ENCODE measurements at regions not wholly inside any gene's neighbourhood (a gene's known extent, or its start where the extent isn't known, plus 50 kb on each side); places are given as distances from the start of the nearest gene placed in this dataset.
"Not testable (repeated sequence)": the region's sequence is repeated elsewhere in the genome, so short reads cannot be mapped to it uniquely, and the experiment has no call there.

DNA sequence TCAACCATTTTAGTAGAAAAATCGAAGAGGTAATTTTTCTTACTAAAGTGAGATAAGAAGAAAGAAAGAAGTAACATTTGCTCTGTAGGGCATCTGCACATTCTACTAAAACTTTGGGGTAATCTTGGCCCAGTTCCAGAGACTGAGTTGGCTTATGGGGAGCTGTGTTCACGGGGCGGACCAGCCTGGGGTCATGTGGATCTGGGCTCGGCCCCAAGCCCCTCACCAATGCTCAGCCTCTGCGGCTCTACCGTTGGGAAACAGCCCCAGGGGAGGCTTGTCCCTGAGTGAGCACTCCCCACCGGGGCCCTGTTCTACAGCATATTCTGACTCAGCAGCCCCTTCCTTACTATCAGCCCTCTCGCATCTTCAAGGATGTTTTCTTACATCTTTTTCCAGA is 132.3 kb downstream of the RTP5 start:
- DNase-seq, result no peak
- Histone ChIP-seq H3K27me3 (replicated peaks; ENCODE audit: control insufficient read depth, insufficient read depth, low read length, poor library complexity, severe bottlenecking) (no peaks in the 10 kb centered on the region), H3K36me3 (ENCODE audit: control insufficient read depth, insufficient read depth, low read length) (no peaks in the 10 kb centered on the region), H3K27ac (ENCODE audit: insufficient read depth, low read length, poor library complexity, severe bottlenecking) (no peak overlapping the region), H3K4me3 (ENCODE audit: insufficient read depth, low read depth, low read length, poor library complexity, severe bottlenecking) (no peak overlapping the region), H3K9me3 (ENCODE audit: control insufficient read depth, low read length) (no peaks in the 10 kb centered on the region), H3K4me1 (ENCODE audit: control insufficient read depth, insufficient read depth, low read length, poor library complexity, severe bottlenecking) (no peaks in the 10 kb centered on the region)

DNA sequence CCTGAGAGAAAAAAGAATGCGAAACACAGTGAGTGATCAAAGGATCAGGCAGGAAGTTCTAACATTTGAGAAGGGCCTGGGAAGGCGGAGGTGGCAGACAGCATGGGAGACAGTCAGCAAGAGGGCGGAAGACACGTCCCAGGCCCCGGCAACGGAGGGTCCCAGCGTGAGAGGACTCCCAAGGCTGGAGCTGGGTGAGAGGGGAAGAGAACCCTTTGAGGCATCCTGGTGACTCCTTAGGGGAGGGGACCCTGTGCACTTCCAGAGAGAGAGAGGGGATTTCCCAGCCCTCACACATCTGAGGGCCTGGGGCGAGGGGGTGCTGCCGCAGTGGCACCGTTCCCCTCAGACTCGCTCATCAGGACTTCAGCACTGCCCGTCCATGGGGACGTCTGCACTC is 133.4 kb downstream of the RTP5 start:
- DNase-seq, result no peak
- Histone ChIP-seq H3K36me3 (ENCODE audit: control insufficient read depth, insufficient read depth, low read length) (no peaks in the 10 kb centered on the region), H3K9me3 (ENCODE audit: control insufficient read depth, low read length) (no peaks in the 10 kb centered on the region), H3K4me1 (ENCODE audit: control insufficient read depth, insufficient read depth, low read length, poor library complexity, severe bottlenecking) (no peaks in the 10 kb centered on the region), H3K27me3 (replicated peaks; ENCODE audit: control insufficient read depth, insufficient read depth, low read length, poor library complexity, severe bottlenecking) (no peaks in the 10 kb centered on the region), H3K4me3 (ENCODE audit: insufficient read depth, low read depth, low read length, poor library complexity, severe bottlenecking) (no peak overlapping the region), H3K27ac (ENCODE audit: insufficient read depth, low read length, poor library complexity, severe bottlenecking) (no peak overlapping the region)

DNA sequence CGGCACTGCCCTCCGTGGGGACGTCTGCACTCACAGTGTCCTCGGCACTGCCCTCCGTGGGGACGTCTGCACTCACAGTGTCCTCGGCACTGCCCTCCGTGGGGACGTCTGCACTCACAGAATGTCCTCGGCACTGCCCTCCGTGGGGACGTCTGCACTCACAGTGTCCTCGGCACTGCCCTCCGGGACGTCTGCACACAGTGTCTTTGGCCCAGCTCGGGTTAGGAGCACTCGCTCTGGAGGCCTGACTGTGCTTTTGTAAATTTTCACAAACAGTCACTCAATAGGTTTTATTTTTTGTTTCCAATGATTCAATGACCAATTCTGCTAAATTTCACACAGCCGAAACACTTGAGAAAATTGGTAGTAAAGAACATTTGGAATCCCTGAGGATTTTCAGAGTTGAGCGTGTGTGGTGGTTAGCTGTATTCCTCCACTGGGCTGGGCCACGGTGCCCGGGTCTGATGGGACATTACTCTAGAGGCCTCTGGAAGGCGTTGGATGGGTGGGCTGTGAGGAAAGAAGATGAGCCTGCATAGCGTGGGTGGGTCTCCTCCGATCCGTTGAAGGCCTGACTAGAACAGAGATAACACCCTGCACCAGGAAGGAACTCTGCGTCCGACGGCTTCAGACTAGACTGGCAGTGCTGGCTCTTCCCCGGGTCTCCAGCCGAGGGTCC is 134.8 kb downstream of the RTP5 start:
- Histone ChIP-seq H3K27ac (ENCODE audit: insufficient read depth, low read length, poor library complexity, severe bottlenecking) (no peak overlapping the region), H3K27me3 (replicated peaks; ENCODE audit: control insufficient read depth, insufficient read depth, low read length, poor library complexity, severe bottlenecking) (no peaks in the 10 kb centered on the region), H3K4me3 (ENCODE audit: insufficient read depth, low read depth, low read length, poor library complexity, severe bottlenecking) (no peak overlapping the region), H3K36me3 (ENCODE audit: control insufficient read depth, insufficient read depth, low read length) (no peaks in the 10 kb centered on the region), H3K9me3 (ENCODE audit: control insufficient read depth, low read length) (no peaks in the 10 kb centered on the region), H3K4me1 (ENCODE audit: control insufficient read depth, insufficient read depth, low read length, poor library complexity, severe bottlenecking) (no peaks in the 10 kb centered on the region)
- DNase-seq, result no peak

DNA sequence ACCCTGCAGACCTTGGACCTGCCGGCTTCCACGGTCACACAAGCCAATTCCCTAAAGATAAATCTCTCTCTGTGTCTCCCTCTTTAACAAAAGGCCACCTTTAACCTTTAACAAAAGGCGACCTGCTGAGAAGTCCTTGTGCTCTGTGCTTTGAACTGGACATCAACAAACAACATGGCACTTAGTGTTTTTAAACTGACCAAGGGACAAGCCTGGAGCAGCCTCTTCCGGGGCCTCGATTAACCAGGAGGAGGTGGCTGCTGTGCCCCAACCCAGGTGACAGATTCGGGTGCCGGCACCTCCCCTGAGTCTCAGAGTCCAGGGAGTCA is 135.3 kb downstream of the RTP5 start:
- Histone ChIP-seq H3K36me3 (ENCODE audit: control insufficient read depth, insufficient read depth, low read length) (no peaks in the 10 kb centered on the region), H3K27me3 (replicated peaks; ENCODE audit: control insufficient read depth, insufficient read depth, low read length, poor library complexity, severe bottlenecking) (no peaks in the 10 kb centered on the region), H3K27ac (ENCODE audit: insufficient read depth, low read length, poor library complexity, severe bottlenecking) (no peak overlapping the region), H3K4me3 (ENCODE audit: insufficient read depth, low read depth, low read length, poor library complexity, severe bottlenecking) (no peak overlapping the region), H3K4me1 (ENCODE audit: control insufficient read depth, insufficient read depth, low read length, poor library complexity, severe bottlenecking) (no peaks in the 10 kb centered on the region), H3K9me3 (ENCODE audit: control insufficient read depth, low read length) (no peaks in the 10 kb centered on the region)
- DNase-seq, result no peak

DNA sequence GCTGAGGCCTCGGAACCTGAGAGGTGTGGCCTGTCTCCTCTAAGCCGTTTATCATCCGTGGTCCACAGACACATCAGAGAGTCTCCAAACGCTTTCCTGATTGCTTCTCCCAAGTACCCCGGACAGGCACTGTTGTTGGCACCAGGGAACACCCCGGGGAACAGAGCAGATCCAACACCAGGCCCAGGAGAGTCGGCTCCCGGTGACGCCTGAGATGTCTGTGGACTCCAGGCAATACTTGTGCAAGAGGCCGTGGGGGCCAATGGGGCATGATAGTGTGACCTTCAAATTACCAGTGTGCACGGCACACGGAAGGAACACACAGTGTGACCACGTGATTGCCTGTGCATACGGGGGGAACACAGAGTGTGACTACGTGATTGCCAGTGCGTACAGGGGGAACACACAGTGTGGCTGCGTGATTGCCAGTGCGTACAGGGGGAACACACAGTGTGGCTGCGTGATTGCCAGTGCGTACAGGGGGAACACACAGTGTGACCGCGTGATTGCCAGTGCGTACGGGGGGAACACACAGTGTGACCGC is 136.6 kb downstream of the RTP5 start:
- H3K27me3 ChIP-seq (replicated peaks; ENCODE audit: control insufficient read depth, insufficient read depth, low read length, poor library complexity, severe bottlenecking); H3K4me1 ChIP-seq (ENCODE audit: control insufficient read depth, insufficient read depth, low read length, poor library complexity, severe bottlenecking); H3K9me3 ChIP-seq (ENCODE audit: control insufficient read depth, low read length); H3K36me3 ChIP-seq (ENCODE audit: control insufficient read depth, insufficient read depth, low read length); DNase-seq; H3K27ac ChIP-seq (ENCODE audit: insufficient read depth, low read length, poor library complexity, severe bottlenecking); H3K4me3 ChIP-seq (ENCODE audit: insufficient read depth, low read depth, low read length, poor library complexity, severe bottlenecking): not testable (repeated sequence)

DNA sequence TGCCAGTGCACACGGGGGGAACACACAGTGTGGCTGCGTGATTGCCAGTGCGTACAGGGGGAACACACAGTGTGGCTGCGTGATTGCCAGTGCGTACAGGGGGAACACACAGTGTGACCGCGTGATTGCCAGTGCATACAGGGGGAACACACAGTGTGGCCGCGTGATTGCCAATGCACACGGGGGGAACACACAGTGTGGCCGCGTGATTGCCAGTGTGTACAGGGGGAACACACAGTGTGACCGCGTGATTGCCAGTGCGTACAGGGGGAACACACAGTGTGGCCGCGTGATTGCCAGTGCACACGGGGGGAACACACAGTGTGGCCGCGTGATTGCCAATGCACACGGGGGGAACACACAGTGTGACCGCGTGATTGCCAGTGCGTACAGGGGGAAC is 139.4 kb downstream of the RTP5 start:
- DNase-seq; H3K36me3 ChIP-seq (ENCODE audit: control insufficient read depth, insufficient read depth, low read length); H3K4me1 ChIP-seq (ENCODE audit: control insufficient read depth, insufficient read depth, low read length, poor library complexity, severe bottlenecking); H3K9me3 ChIP-seq (ENCODE audit: control insufficient read depth, low read length); H3K27ac ChIP-seq (ENCODE audit: insufficient read depth, low read length, poor library complexity, severe bottlenecking); H3K27me3 ChIP-seq (replicated peaks; ENCODE audit: control insufficient read depth, insufficient read depth, low read length, poor library complexity, severe bottlenecking); H3K4me3 ChIP-seq (ENCODE audit: insufficient read depth, low read depth, low read length, poor library complexity, severe bottlenecking): not testable (repeated sequence)

DNA sequence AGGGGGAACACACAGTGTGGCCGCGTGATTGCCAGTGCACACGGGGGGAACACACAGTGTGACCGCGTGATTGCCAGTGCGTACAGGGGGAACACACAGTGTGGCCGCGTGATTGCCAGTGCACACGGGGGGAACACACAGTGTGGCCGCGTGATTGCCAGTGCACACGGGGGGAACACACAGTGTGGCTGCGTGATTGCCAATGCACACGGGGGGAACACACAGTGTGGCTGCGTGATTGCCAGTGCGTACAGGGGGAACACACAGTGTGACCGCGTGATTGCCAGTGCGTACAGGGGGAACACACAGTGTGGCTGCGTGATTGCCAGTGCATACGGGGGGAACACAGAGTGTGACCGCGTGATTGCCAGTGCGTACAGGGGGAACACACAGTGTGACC is 140.3 kb downstream of the RTP5 start:
- H3K27me3 ChIP-seq (replicated peaks; ENCODE audit: control insufficient read depth, insufficient read depth, low read length, poor library complexity, severe bottlenecking); H3K36me3 ChIP-seq (ENCODE audit: control insufficient read depth, insufficient read depth, low read length); H3K4me3 ChIP-seq (ENCODE audit: insufficient read depth, low read depth, low read length, poor library complexity, severe bottlenecking); H3K4me1 ChIP-seq (ENCODE audit: control insufficient read depth, insufficient read depth, low read length, poor library complexity, severe bottlenecking); H3K9me3 ChIP-seq (ENCODE audit: control insufficient read depth, low read length); H3K27ac ChIP-seq (ENCODE audit: insufficient read depth, low read length, poor library complexity, severe bottlenecking); DNase-seq: not testable (repeated sequence)

DNA sequence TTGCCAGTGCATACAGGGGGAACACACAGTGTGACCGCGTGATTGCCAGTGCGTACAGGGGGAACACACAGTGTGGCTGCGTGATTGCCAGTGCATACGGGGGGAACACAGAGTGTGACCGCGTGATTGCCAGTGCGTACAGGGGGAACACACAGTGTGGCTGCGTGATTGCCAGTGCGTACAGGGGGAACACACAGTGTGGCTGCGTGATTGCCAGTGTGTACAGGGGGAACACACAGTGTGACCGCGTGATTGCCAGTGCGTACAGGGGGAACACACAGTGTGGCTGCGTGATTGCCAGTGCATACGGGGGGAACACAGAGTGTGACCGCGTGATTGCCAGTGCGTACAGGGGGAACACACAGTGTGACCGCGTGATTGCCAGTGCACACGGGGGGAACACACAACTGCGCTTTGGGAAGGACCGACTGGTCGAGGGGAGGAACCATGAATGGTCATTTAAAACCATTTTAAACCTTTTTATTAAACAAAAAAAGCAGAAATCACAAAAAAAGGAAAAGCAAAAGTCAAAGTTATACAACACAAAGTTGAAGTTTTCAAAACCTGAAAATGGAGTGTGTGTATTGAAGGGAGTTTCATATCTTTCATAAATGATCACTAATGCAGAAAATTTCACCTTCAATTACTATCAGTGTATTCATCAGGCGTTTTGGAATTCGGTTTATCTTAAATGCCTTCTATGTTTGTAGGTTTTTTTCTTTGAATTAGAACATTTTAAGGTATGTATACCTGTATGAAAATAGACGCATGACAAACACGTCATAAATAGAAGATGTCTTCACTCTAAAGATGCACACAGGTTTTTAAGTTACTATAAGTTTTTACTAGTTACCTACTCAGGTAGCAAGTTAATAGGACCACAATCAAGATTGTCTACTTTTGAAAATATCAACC is 141.0 kb downstream of the RTP5 start:
- not testable (repeated sequence) for H3K9me3 ChIP-seq (ENCODE audit: control insufficient read depth, low read length); H3K4me3 ChIP-seq (ENCODE audit: insufficient read depth, low read depth, low read length, poor library complexity, severe bottlenecking); H3K4me1 ChIP-seq (ENCODE audit: control insufficient read depth, insufficient read depth, low read length, poor library complexity, severe bottlenecking); H3K27ac ChIP-seq (ENCODE audit: insufficient read depth, low read length, poor library complexity, severe bottlenecking); DNase-seq; H3K27me3 ChIP-seq (replicated peaks; ENCODE audit: control insufficient read depth, insufficient read depth, low read length, poor library complexity, severe bottlenecking); H3K36me3 ChIP-seq (ENCODE audit: control insufficient read depth, insufficient read depth, low read length)

DNA sequence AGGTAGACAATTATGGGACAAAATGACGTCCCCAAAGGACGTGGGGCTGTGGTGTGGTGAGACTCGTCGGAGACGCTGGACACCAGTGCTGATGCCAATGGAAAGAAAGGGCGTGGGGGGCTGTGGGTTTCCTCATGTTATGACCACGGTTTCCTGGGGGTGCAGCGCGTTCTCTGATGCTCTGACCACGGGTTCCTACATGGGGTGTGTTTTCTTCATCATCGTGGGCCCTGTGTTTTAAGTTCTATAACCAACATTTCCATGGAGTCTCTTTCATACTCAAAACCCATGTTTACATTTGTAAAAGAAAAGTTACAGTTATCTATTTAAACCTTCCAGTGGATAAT is 141.6 kb downstream of the RTP5 start:
- DNase-seq, result no peak
- Histone ChIP-seq H3K4me1 (ENCODE audit: control insufficient read depth, insufficient read depth, low read length, poor library complexity, severe bottlenecking) (no peaks in the 10 kb centered on the region), H3K4me3 (ENCODE audit: insufficient read depth, low read depth, low read length, poor library complexity, severe bottlenecking) (no peak overlapping the region), H3K36me3 (ENCODE audit: control insufficient read depth, insufficient read depth, low read length) (no peaks in the 10 kb centered on the region), H3K27ac (ENCODE audit: insufficient read depth, low read length, poor library complexity, severe bottlenecking) (no peak overlapping the region), H3K9me3 (ENCODE audit: control insufficient read depth, low read length) (no peaks in the 10 kb centered on the region), H3K27me3 (replicated peaks; ENCODE audit: control insufficient read depth, insufficient read depth, low read length, poor library complexity, severe bottlenecking) (no peaks in the 10 kb centered on the region)

DNA sequence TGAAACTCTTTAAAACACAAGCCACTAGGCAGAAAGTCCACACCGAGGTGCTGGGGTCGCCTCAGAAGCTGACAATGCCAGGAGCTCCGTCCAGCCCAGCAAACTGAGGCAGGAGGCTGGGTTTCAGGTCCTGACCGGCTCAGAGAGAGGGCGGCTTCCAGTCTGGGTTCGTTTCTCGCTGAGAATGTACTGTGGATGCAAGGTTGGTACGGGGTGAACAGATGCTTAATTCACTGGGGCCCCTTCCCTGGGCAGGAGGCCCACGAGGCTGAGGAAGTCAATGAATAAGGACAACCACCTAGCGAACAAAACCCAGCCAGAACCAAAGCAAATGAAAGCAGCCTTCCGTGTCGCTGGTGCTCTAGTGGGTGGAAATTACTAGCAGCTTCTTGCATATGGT is 142.0 kb downstream of the RTP5 start:
- H3K27me3 ChIP-seq (replicated peaks; ENCODE audit: control insufficient read depth, insufficient read depth, low read length, poor library complexity, severe bottlenecking), result no peaks in the 10 kb centered on the region
- DNase-seq, result no peak
- H3K27ac ChIP-seq (ENCODE audit: insufficient read depth, low read length, poor library complexity, severe bottlenecking), result no peak overlapping the region
- H3K9me3 ChIP-seq (ENCODE audit: control insufficient read depth, low read length), result no peaks in the 10 kb centered on the region
- no peaks in the 10 kb centered on the region for H3K36me3 ChIP-seq (ENCODE audit: control insufficient read depth, insufficient read depth, low read length)
- H3K4me3 ChIP-seq (ENCODE audit: insufficient read depth, low read depth, low read length, poor library complexity, severe bottlenecking), result no peak overlapping the region
- no peaks in the 10 kb centered on the region for H3K4me1 ChIP-seq (ENCODE audit: control insufficient read depth, insufficient read depth, low read length, poor library complexity, severe bottlenecking)

Data from effector memory CD4-positive, alpha-beta T cell (primary cell).